ENCODE measurements at regions not wholly inside any gene's neighbourhood (a gene's known extent, or its start where the extent isn't known, plus 50 kb on each side); places are given as distances from the start of the nearest gene placed in this dataset.
"Not testable (repeated sequence)": the region's sequence is repeated elsewhere in the genome, so short reads cannot be mapped to it uniquely, and the experiment has no call there.

DNA sequence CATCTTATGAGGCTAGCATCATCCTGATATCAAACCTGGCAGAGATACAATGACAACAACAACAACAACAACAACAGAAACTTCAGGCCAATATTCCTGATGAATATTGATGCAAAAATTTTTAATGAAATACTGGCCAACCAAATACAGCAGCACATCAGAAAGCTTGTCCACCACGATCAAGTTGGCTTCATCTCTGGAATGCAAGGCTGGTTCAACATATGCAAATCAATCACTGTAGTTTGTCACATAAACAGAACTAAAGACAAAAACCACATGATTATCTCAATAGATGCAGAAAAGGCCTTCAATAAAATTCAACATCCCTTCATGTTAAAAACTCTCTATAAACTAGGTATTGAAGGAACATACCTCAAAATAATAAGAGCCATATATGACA lies 397.3 kb downstream of the RAP2B start:
- TF ChIP-seq CTCF (conservative IDR thresholded peaks at IDR 0.05 in 1 of 2, IDR thresholded peaks at IDR 0.05 in 1 of 2; ENCODE audit: low read depth in 1 of 2, low read length in 2 of 2); EZH2 (IDR thresholded peaks at IDR 0.05; ENCODE audit: low read length, missing control alignments): not testable (repeated sequence)

Data from fibroblast of lung (primary cell).